GM23338 (cell line): ENCODE measurements at regions not wholly inside any gene's neighbourhood (a gene's known extent, or its start where the extent isn't known, plus 50 kb on each side); places are given as distances from the start of the nearest gene placed in this dataset.
A peak's percentile ranks its signal among the peaks of the same experiment; 100 is the strongest.

Source experiments
- ATAC-seq: fragments of 200-7000 bp; cut with Tn5 transposase; 3 replicates; pipeline ENCODE4 v1.9.1; 2020
- DNase-seq: peaks from one replicate; pipeline ENCODE4 v3.0.0-alpha.2; 2015; ENCODE audit warnings: low spot score
- H2AFZ ChIP-seq: fragments of 200-600 bp; sonication (generic); 2 replicates; pipeline ENCODE4 v1.8.0; 2016; ENCODE audit warnings: antibody characterized with exemption, mild to moderate bottlenecking, moderate library complexity
- H3F3A ChIP-seq: fragments of 200-600 bp; sonication (generic); replicated peaks from 2 replicates; pipeline ENCODE4 v1.8.0; 2017; ENCODE audit warnings: antibody characterized with exemption, mixed run types, low read depth
- H3K27ac ChIP-seq: fragments of 200-600 bp; sonication (generic); 2 replicates; pipeline ENCODE4 v1.6.1; 2016; ENCODE audit warnings: low read depth
- H3K27me3 ChIP-seq: fragments of 200-600 bp; sonication (generic); 2 replicates; pipeline ENCODE4 v1.8.0; 2016; ENCODE audit warnings: mild to moderate bottlenecking, mixed run types, moderate library complexity; ENCODE audit not compliant: insufficient read depth
- H3K36me3 ChIP-seq: fragments of 200-600 bp; sonication (generic); 2 replicates; pipeline ENCODE4 v1.8.0; 2016; ENCODE audit warnings: mild to moderate bottlenecking; ENCODE audit not compliant: insufficient read depth
- H3K4me1 ChIP-seq: fragments of 200-600 bp; sonication (generic); 2 replicates; pipeline ENCODE4 v1.8.0; 2016; ENCODE audit warnings: mild to moderate bottlenecking, moderate library complexity; ENCODE audit not compliant: insufficient read depth
- H3K4me2 ChIP-seq: fragments of 200-600 bp; sonication (generic); 2 replicates; pipeline ENCODE4 v1.7.1; 2017; ENCODE audit warnings: mixed run types
- H3K4me3 ChIP-seq: fragments of 200-600 bp; sonication (generic); 2 replicates; pipeline ENCODE4 v1.6.1; 2016; ENCODE audit warnings: mixed run types
- H3K79me2 ChIP-seq: fragments of 200-600 bp; sonication (generic); replicated peaks from 2 replicates; pipeline ENCODE4 v1.8.0; 2017; ENCODE audit warnings: mild to moderate bottlenecking; ENCODE audit not compliant: insufficient read depth
- H3K9me2 ChIP-seq: fragments of 200-600 bp; sonication (generic); 2 replicates; pipeline ENCODE4 v1.8.0; 2017; ENCODE audit not compliant: insufficient read depth
- H4K20me1 ChIP-seq: fragments of 200-600 bp; sonication (generic); replicated peaks from 2 replicates; pipeline ENCODE4 v1.8.0; 2017; ENCODE audit warnings: mild to moderate bottlenecking; ENCODE audit not compliant: insufficient read depth
- H3K27ac Mint-ChIP-seq: 2 replicates; pipeline ENCODE4 v1.8.0; 2020; ENCODE audit warnings: inconsistent platforms, mild to moderate bottlenecking, moderate library complexity, mixed read lengths
- H3K27me3 Mint-ChIP-seq: 3 replicates; pipeline ENCODE4 v1.8.0; 2022; ENCODE audit warnings: low read depth, mild to moderate bottlenecking, moderate library complexity, mixed read lengths, inconsistent platforms; ENCODE audit not compliant: insufficient read depth, poor library complexity
- H3K36me3 Mint-ChIP-seq: 3 replicates; pipeline ENCODE4 v1.8.0; 2021; ENCODE audit warnings: low read depth, mild to moderate bottlenecking, inconsistent platforms, moderate library complexity, mixed read lengths
- H3K4me1 Mint-ChIP-seq: 3 replicates; pipeline ENCODE4 v1.8.0; 2020; ENCODE audit warnings: mild to moderate bottlenecking, inconsistent platforms, mixed read lengths
- H3K4me3 Mint-ChIP-seq: 3 replicates; pipeline ENCODE4 v1.8.0; 2021; ENCODE audit warnings: moderate library complexity, mild to moderate bottlenecking, inconsistent platforms, mixed read lengths
- H3K9me3 Mint-ChIP-seq: 3 replicates; pipeline ENCODE4 v1.8.0; 2020; ENCODE audit warnings: moderate library complexity, mild to moderate bottlenecking, inconsistent platforms, mixed read lengths
- CREB1 ChIP-seq: fragments of 250-450 bp; sonication (Bioruptor Pico); IDR thresholded peaks from 2 replicates; pipeline ENCODE4 v1.5.0; 2020; ENCODE audit warnings: low read depth, mild to moderate bottlenecking, moderate library complexity
- CTCF ChIP-seq, 2 experiments: fragments of 200-600 bp in 1 of 2; sonication (generic) in 1 of 2; conservative IDR thresholded peaks; 2 replicates each; pipeline versions ENCODE4 v1.5.1 to v1.6.1; 2016 to 2017; ENCODE audit warnings: antibody characterized with exemption in 2 of 2, low read depth in 2 of 2, mild to moderate bottlenecking in 2 of 2, moderate library complexity in 1 of 2
- ETS1 ChIP-seq: IDR thresholded peaks from 2 replicates; pipeline ENCODE4 v1.6.1; 2016; ENCODE audit warnings: antibody characterized with exemption
- EZH2 ChIP-seq: fragments of 200-600 bp; sonication (generic); IDR thresholded peaks from one replicate; pipeline ENCODE4 v1.8.0; 2017; ENCODE audit warnings: antibody characterized with exemption, mild to moderate bottlenecking, low read depth; ENCODE audit not compliant: unreplicated experiment
- EZH2phosphoT487 ChIP-seq: fragments of 200-600 bp; sonication (generic); IDR thresholded peaks from one replicate; pipeline ENCODE4 v1.8.1; 2018; ENCODE audit warnings: antibody characterized with exemption; ENCODE audit not compliant: unreplicated experiment
- JUNB ChIP-seq: IDR thresholded peaks from one replicate; pipeline ENCODE4 v1.6.1; 2016; ENCODE audit warnings: antibody characterized with exemption; ENCODE audit not compliant: unreplicated experiment
- NANOG ChIP-seq: IDR thresholded peaks from 2 replicates; pipeline ENCODE4 v1.6.1; 2016; ENCODE audit warnings: antibody characterized with exemption, borderline replicate concordance
- STAT1 ChIP-seq: IDR thresholded peaks from one replicate; pipeline ENCODE4 v1.6.1; 2016; ENCODE audit warnings: antibody characterized with exemption; ENCODE audit not compliant: unreplicated experiment
- ZNF114 ChIP-seq: fragments of 250-450 bp; sonication (Bioruptor Pico); IDR thresholded peaks from 2 replicates; pipeline ENCODE4 v1.5.0; 2020; ENCODE audit warnings: mild to moderate bottlenecking, moderate library complexity
- ZNF331 ChIP-seq: fragments of 250-450 bp; sonication (Bioruptor Pico); IDR thresholded peaks from 2 replicates; pipeline ENCODE4 v1.5.0; 2020; ENCODE audit warnings: low read depth, mild to moderate bottlenecking, moderate library complexity
- ZNF462 ChIP-seq: fragments of 250-450 bp; sonication (Bioruptor Pico); IDR thresholded peaks from 2 replicates; pipeline ENCODE4 v1.5.0; 2020; ENCODE audit warnings: mild to moderate bottlenecking, moderate library complexity

- ATAC-seq (peak; percentile 50), DNase-seq (peak; percentile 27)
- peaks cover 37% of the 10 kb centered on the region for H3K4me1 Mint-ChIP-seq
- TF ChIP-seq ETS1 = no peak
- peak; percentile 90 for TF ChIP-seq NANOG
- peak overlapping the region; percentile 31; the same call in 1 of the 2 replicates for H3K4me2 ChIP-seq
- H3K79me2 ChIP-seq = no peaks in the 10 kb centered on the region
- H3K9me2 ChIP-seq = no peaks in the 10 kb centered on the region
- no peak overlapping the region for H2AFZ ChIP-seq
- H3K36me3 ChIP-seq = no peaks in the 10 kb centered on the region
- peak overlapping the region; percentile 24 for H3K27ac ChIP-seq
- H3F3A ChIP-seq = no peaks in the 10 kb centered on the region
- H3K4me1 ChIP-seq = peaks cover 45% of the 10 kb centered on the region
- H3K9me3 Mint-ChIP-seq = no peaks in the 10 kb centered on the region
- H3K4me3 Mint-ChIP-seq = no peak overlapping the region
- H3K27me3 ChIP-seq = no peaks in the 10 kb centered on the region
- H4K20me1 ChIP-seq = no peaks in the 10 kb centered on the region
- H3K36me3 Mint-ChIP-seq = no peaks in the 10 kb centered on the region
- H3K27ac Mint-ChIP-seq = peak overlapping the region; percentile 44; the same call in 1 of the 2 replicates
- H3K27me3 Mint-ChIP-seq = no peaks in the 10 kb centered on the region
- no peak overlapping the region for H3K4me3 ChIP-seq
Observed at GRCh38 chr6:90780141-90780540, 193.3 kb upstream of the MAP3K7 start.

GRCh38 chr6:90778417-90779203 lies 191.7 kb upstream of the MAP3K7 start:
- H4K20me1 ChIP-seq = no peaks in the 10 kb centered on the region
- H3K4me2 ChIP-seq = no peak overlapping the region
- no peaks in the 10 kb centered on the region for H3F3A ChIP-seq
- H3K27ac ChIP-seq = no peak overlapping the region
- no peaks in the 10 kb centered on the region for H3K9me2 ChIP-seq
- H3K9me3 Mint-ChIP-seq = no peaks in the 10 kb centered on the region
- H3K36me3 ChIP-seq = no peaks in the 10 kb centered on the region
- H3K4me1 Mint-ChIP-seq = peaks cover 39% of the 10 kb centered on the region
- no peaks in the 10 kb centered on the region for H3K79me2 ChIP-seq
- no peak overlapping the region for H3K4me3 ChIP-seq
- H2AFZ ChIP-seq = no peak overlapping the region
- H3K27me3 Mint-ChIP-seq = no peaks in the 10 kb centered on the region
- ATAC-seq (no peak), DNase-seq (no peak)
- no peak overlapping the region for H3K4me3 Mint-ChIP-seq
- H3K27me3 ChIP-seq = no peaks in the 10 kb centered on the region
- no peak overlapping the region for H3K27ac Mint-ChIP-seq
- H3K4me1 ChIP-seq = peaks cover 45% of the 10 kb centered on the region
- H3K36me3 Mint-ChIP-seq = no peaks in the 10 kb centered on the region
- TF ChIP-seq EZH2 (no peak), STAT1 (no peak), CTCF (conservative IDR thresholded peaks at IDR 0.05; ENCODE audit: low read depth in 2 of 2) (no peak), ZNF462 (CRISPR knock-in tag) (no peak), NANOG (no peak), EZH2phosphoT487 (no peak), ZNF331 (no peak), JUNB (no peak), ETS1 (no peak), ZNF114 (CRISPR knock-in tag) (no peak), CREB1 (CRISPR knock-in tag) (no peak)
